ENCODE measurements at regions not wholly inside any gene's neighbourhood (a gene's known extent, or its start where the extent isn't known, plus 50 kb on each side); places are given as distances from the start of the nearest gene placed in this dataset.

DNA sequence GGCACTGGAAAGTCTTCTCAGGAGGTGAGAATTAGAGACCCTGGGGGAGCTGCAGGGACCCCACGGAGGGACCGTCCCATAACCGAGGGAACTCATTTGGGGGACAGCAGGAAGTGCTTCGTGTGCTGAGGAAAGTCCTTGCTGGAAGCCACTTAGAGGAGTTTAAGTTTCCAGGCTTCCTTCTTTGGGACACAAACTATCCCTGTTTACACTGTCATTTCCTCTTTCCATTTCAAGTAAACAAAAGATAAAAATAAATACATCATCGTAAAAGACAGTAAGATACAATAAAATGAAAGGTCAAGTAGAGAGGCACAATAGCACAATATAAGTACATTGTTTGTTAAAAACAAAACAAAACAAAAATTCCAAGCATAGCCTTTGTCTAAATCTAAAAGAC, 101.2 kb downstream of the TTLL2 start:
- H3K4me1 ChIP-seq: no peaks in the 10 kb centered on the region
- TF ChIP-seq, protein P1, sequence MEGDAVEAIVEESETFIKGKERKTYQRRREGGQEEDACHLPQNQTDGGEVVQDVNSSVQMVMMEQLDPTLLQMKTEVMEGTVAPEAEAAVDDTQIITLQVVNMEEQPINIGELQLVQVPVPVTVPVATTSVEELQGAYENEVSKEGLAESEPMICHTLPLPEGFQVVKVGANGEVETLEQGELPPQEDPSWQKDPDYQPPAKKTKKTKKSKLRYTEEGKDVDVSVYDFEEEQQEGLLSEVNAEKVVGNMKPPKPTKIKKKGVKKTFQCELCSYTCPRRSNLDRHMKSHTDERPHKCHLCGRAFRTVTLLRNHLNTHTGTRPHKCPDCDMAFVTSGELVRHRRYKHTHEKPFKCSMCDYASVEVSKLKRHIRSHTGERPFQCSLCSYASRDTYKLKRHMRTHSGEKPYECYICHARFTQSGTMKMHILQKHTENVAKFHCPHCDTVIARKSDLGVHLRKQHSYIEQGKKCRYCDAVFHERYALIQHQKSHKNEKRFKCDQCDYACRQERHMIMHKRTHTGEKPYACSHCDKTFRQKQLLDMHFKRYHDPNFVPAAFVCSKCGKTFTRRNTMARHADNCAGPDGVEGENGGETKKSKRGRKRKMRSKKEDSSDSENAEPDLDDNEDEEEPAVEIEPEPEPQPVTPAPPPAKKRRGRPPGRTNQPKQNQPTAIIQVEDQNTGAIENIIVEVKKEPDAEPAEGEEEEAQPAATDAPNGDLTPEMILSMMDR (IDR thresholded peaks at IDR 0.05): no peak
- H3K4me3 ChIP-seq: no peak overlapping the region
- no peak for DNase-seq
- H3K36me3 ChIP-seq: no peaks in the 10 kb centered on the region
- H3K27me3 ChIP-seq (ENCODE audit: low read depth): no peaks in the 10 kb centered on the region
- intact Hi-C loops (cut with DNase I): no loop called here
- H3K27ac ChIP-seq: peak overlapping the region; percentile 56
- no peaks in the 10 kb centered on the region for H3K9me3 ChIP-seq
- peak in 1 of 2 donors; percentile 42 for ATAC-seq

GRCh38 chr6:167426651-167427050, 101.8 kb downstream of the TTLL2 start:
- H3K4me1 ChIP-seq: no peaks in the 10 kb centered on the region
- no peaks in the 10 kb centered on the region for H3K27me3 ChIP-seq (ENCODE audit: low read depth)
- no peaks in the 10 kb centered on the region for H3K36me3 ChIP-seq
- ATAC-seq: no peak
- H3K4me3 ChIP-seq: no peak overlapping the region
- H3K9me3 ChIP-seq: no peaks in the 10 kb centered on the region
- DNase-seq: no peak
- intact Hi-C loops (cut with DNase I): no loop called here
- TF ChIP-seq, protein P1 (IDR thresholded peaks at IDR 0.05): no peak
- H3K27ac ChIP-seq: peak overlapping the region; percentile 43

GRCh38 chr6:167428664-167429333, 103.9 kb downstream of the TTLL2 start:
- TF ChIP-seq, protein P1 (IDR thresholded peaks at IDR 0.05): no peak
- ATAC-seq (no peak), DNase-seq (no peak)
- Histone ChIP-seq H3K4me3 (no peak overlapping the region), H3K27me3 (ENCODE audit: low read depth) (no peaks in the 10 kb centered on the region), H3K36me3 (no peaks in the 10 kb centered on the region), H3K9me3 (no peaks in the 10 kb centered on the region), H3K27ac (no peak overlapping the region), H3K4me1 (no peaks in the 10 kb centered on the region)
- intact Hi-C loops (cut with DNase I): no loop called here

- TF ChIP-seq, protein P1 (IDR thresholded peaks at IDR 0.05): no peak
- DNase-seq (no peak), ATAC-seq (no peak)
- Histone ChIP-seq H3K27ac (no peak overlapping the region), H3K4me3 (no peak overlapping the region), H3K9me3 (no peaks in the 10 kb centered on the region), H3K27me3 (ENCODE audit: low read depth) (no peaks in the 10 kb centered on the region), H3K36me3 (no peaks in the 10 kb centered on the region), H3K4me1 (no peaks in the 10 kb centered on the region)
- intact Hi-C loops (cut with DNase I): no loop called here
Observed at GRCh38 chr6:167429353-167429752, 104.5 kb downstream of the TTLL2 start.

GRCh38 chr6:167435209-167435728, 110.4 kb downstream of the TTLL2 start:
- Histone ChIP-seq H3K4me1 (no peaks in the 10 kb centered on the region), H3K27me3 (ENCODE audit: low read depth) (no peaks in the 10 kb centered on the region), H3K9me3 (no peaks in the 10 kb centered on the region), H3K4me3 (no peak overlapping the region), H3K36me3 (no peaks in the 10 kb centered on the region), H3K27ac (no peak overlapping the region)
- ATAC-seq: no peak
- intact Hi-C loops (cut with DNase I): no loop called here
- TF ChIP-seq, protein P1 (IDR thresholded peaks at IDR 0.05): no peak
- DNase-seq: no peak
